GM12892 (cell line): ENCODE measurements at regions not wholly inside any gene's neighbourhood (a gene's known extent, or its start where the extent isn't known, plus 50 kb on each side); places are given as distances from the start of the nearest gene placed in this dataset.

ENCODE experiments used
- POLR2A ChIP-seq: IDR thresholded peaks from 2 replicates; pipeline ENCODE4 v1.6.1; 2011; ENCODE audit warnings: low read depth, low read length, control low read depth
- POLR2AphosphoS5 ChIP-seq: IDR thresholded peaks from 2 replicates; pipeline ENCODE4 v1.6.1; 2011; ENCODE audit warnings: low read depth, low read length, control low read depth

DNA sequence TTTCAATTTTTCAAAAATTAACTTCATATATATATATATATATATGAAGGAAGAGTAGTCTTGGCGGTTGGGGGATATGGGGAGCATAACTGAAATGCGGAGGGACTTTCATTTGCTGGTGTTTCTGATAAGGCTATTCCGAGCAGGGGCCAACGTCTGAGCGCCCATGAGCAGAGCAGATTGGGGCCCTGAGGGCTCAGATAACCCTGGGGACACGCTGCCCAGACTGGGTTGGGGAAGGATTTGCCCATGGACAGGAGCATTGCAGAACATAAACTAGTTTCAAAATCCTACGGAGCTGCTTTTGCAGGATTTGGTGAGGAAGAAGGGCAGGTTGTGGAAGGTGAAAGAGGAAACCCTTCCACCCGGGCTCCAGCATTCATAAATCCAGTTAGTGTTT lies 240.2 kb downstream of the IRX1 start:
- TF ChIP-seq POLR2A, result no peak
- TF ChIP-seq POLR2AphosphoS5, result no peak
